GM20000 (cell line): ENCODE measurements at regions not wholly inside any gene's neighbourhood (a gene's known extent, or its start where the extent isn't known, plus 50 kb on each side); places are given as distances from the start of the nearest gene placed in this dataset.

Experiments
- DNase-seq: peaks from one replicate; pipeline ENCODE4 v3.0.0; 2012; ENCODE audit warnings: low spot score
- CTCF ChIP-seq: IDR thresholded peaks from 2 replicates; pipeline ENCODE4 v1.5.1; 2012; ENCODE audit warnings: mild to moderate bottlenecking, control low read depth; ENCODE audit errors: extremely low read depth, missing control alignments

GRCh38 chrX:113954297-113954696, 629.6 kb upstream of the HTR2C start:
- no peak for TF ChIP-seq CTCF
- DNase-seq: no peak

- DNase-seq: no peak
- no peak for TF ChIP-seq CTCF
Observed at GRCh38 chrX:113950081-113950678, 633.7 kb upstream of the HTR2C start.

GRCh38 chrX:113947548-113947947, 636.3 kb upstream of the HTR2C start:
- no peak for DNase-seq

GRCh38 chrX:113935518-113935917, 648.4 kb upstream of the HTR2C start:
- DNase-seq: no peak
- no peak for TF ChIP-seq CTCF

More at GRCh38 chrX:113947548-113947947, 636.3 kb upstream of the HTR2C start:
- no peak for TF ChIP-seq CTCF

GRCh38 chrX:113933931-113934330, 650.0 kb upstream of the HTR2C start:
- no peak for TF ChIP-seq CTCF
- DNase-seq: no peak

GRCh38 chrX:113929004-113929403, 654.9 kb upstream of the HTR2C start:
- peak; percentile 35 for TF ChIP-seq CTCF
- DNase-seq: no peak

GRCh38 chrX:113920661-113921060, 663.2 kb upstream of the HTR2C start:
- no peak for TF ChIP-seq CTCF

More at GRCh38 chrX:113920661-113921060, 663.2 kb upstream of the HTR2C start:
- no peak for DNase-seq
